Endothelial cell of umbilical vein (primary cell): ENCODE measurements at regions not wholly inside any gene's neighbourhood (a gene's known extent, or its start where the extent isn't known, plus 50 kb on each side); places are given as distances from the start of the nearest gene placed in this dataset.

Experiments used
- CTCF ChIP-seq, 2 donors: IDR thresholded peaks; 1 replicate in 1 of 2; 2 replicates in 1 of 2; pipeline ENCODE4 v1.5.1; 2011; ENCODE audit warnings: low read length in 2 of 2, mild to moderate bottlenecking in 2 of 2, moderate library complexity in 2 of 2, control low read depth in 1 of 2, inconsistent platforms in 1 of 2, low read depth in 1 of 2; ENCODE audit not compliant: insufficient read depth in 1 of 2; ENCODE audit errors: extremely low read depth in 1 of 2
- EZH2 ChIP-seq: IDR thresholded peaks from 2 replicates; pipeline ENCODE4 v1.6.1; 2012; ENCODE audit warnings: borderline replicate concordance, low read depth, mild to moderate bottlenecking, moderate library complexity, low read length, inconsistent platforms; ENCODE audit not compliant: severe bottlenecking
- FOS ChIP-seq: IDR thresholded peaks from 2 replicates; pipeline ENCODE4 v1.6.1; 2011; ENCODE audit warnings: mild to moderate bottlenecking, low read length, moderate library complexity, borderline replicate concordance; ENCODE audit not compliant: insufficient read depth
- GATA2 ChIP-seq: IDR thresholded peaks from 2 replicates; pipeline ENCODE4 v1.7.0; 2011; ENCODE audit warnings: low read depth, mild to moderate bottlenecking, moderate library complexity, mixed read lengths, low read length; ENCODE audit not compliant: insufficient read length, insufficient read depth
- MAX ChIP-seq: IDR thresholded peaks from 2 replicates; pipeline ENCODE4 v1.6.1; 2011; ENCODE audit not compliant: insufficient read depth, insufficient read length
- POLR2A ChIP-seq: IDR thresholded peaks from 2 replicates; pipeline ENCODE4 v1.6.1; 2012; ENCODE audit warnings: low read depth, mild to moderate bottlenecking, control low read depth, low read length
- POLR2AphosphoS5 ChIP-seq: IDR thresholded peaks from 2 replicates; pipeline ENCODE4 v1.6.1; 2012; ENCODE audit warnings: low read depth, mild to moderate bottlenecking, control low read depth, low read length, moderate library complexity; ENCODE audit not compliant: insufficient read depth

- TF ChIP-seq MAX = no peak
- TF ChIP-seq CTCF (IDR thresholded peaks at IDR 0.05; ENCODE audit: extremely low read depth in 1 of 2, insufficient read depth in 1 of 2, low read depth in 1 of 2, low read length in 2 of 2) = no peak
- no peak for TF ChIP-seq POLR2A
- no peak for TF ChIP-seq POLR2AphosphoS5
- no peak for TF ChIP-seq GATA2
- TF ChIP-seq EZH2 = no peak
- no peak for TF ChIP-seq FOS
Observed at GRCh38 chr2:120403676-120404075, 57.7 kb downstream of the INHBB start.
